Fibroblast of skin of right biceps (primary cell): ENCODE measurements at regions not wholly inside any gene's neighbourhood (a gene's known extent, or its start where the extent isn't known, plus 50 kb on each side); places are given as distances from the start of the nearest gene placed in this dataset.
A peak's percentile ranks its signal among the peaks of the same experiment; 100 is the strongest.

Source experiments
- DNase-seq: peaks from one replicate; pipeline ENCODE4 v3.0.0-alpha.2; 2013

GRCh38 chr2:104788742-104789455 is 65.0 kb upstream of the POU3F3 start:
- no peak for DNase-seq

- no peak for DNase-seq
These were observed 63.7 kb upstream of the POU3F3 start for GRCh38 chr2:104790100-104790811.

DNA sequence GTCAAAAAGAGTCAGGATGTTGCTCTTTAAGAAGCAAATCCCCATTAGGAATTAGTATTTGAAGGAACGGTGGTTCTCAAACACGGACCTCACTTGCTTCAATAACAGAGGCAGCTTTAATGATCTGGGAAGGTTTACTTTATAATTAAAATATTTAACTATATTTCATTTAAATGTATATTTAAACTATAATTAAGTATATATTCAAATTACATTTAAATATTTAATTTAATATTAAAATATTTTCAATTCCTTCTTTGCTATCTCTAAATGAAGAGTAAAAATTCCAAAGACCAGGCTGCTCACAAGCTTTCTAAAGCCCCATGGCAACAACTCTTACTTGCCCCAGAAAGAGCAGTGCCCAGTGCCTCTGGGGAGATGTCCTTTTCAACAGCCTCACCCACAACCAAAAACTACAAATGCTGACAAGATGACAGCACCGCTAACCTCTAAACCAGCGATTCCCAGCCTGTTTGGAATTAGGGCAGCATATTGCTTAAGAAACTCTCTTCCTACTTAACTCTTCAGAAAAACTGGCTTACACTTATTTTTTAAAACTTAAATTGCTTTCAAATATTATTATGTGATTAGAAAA is 62.9 kb upstream of the POU3F3 start:
- no peak for DNase-seq

DNA sequence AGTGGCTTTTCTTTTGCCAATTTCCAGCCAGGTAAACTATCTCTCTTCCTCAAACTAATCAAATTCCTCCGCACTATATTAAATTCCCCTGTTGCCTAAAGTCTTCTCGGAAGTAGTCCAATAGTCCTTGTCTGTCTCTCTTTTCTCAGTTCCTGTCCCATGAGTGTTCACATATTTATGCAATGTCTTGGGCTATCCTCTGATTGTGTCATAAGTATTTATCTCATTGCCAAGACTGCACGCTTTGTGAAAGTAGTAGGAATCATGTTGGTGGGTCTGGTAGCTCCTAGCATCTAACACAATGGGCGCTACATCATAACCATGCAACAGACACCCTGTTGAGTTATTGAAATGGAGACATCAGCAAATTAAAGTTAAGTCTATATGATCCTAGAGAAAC is 59.9 kb upstream of the POU3F3 start:
- DNase-seq: peak; percentile 80

DNA sequence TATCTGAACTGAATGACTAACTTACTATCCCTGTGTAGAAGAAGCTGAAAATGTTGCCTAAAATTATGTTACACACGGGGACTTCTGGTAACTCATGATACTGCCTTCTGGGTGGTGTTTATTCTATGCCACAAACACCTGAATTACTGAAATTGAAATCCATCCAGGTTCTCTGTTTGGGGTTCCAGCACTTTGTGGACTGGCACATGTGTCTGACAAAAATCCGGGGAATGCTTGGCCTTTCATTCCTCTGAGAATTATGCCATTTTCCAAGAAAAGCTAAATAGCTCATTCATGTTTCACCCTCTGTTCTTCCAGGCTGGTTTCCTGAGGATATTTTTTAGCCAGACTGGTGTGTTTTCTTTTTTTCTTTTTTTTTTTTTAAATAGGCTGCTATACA is 59.5 kb upstream of the POU3F3 start:
- peak; percentile 64 for DNase-seq
